HepG2 (cell line): ENCODE measurements at regions not wholly inside any gene's neighbourhood (a gene's known extent, or its start where the extent isn't known, plus 50 kb on each side); places are given as distances from the start of the nearest gene placed in this dataset.

Source experiments
- ATAC-seq: fragments of 200-7000 bp; cut with Tn5 transposase; 3 replicates; pipeline ENCODE4 v1.9.1; 2020; ENCODE audit warnings: mild to moderate bottlenecking, moderate library complexity
- BruUV-seq: library from RNA; stranded (reverse); fragments of 400-500 nt; replicated peaks from 2 replicates; lab custom pipeline; 2021; lab: Mats Ljungman, UMichigan
- CTCF ChIA-PET: fragments of 300-600 bp; formaldehyde crosslinking; extraction: SDS; loops from one replicate; lab custom pipeline; 2021; ENCODE audit warnings: low total read pairs, inconsistent platforms, low intra/inter-chr PET ratio; lab: Yijun Ruan, JAX
- POLR2A ChIA-PET: fragments of 350-600 bp; sonication (Branson Sonifier 250); formaldehyde crosslinking; loops from one replicate; lab custom pipeline; 2020; ENCODE audit warnings: antibody characterized with exemption, inconsistent platforms; lab: Yijun Ruan, JAX
- DNase-seq: peaks from one replicate; pipeline ENCODE4 v3.0.0-alpha.2; 2015; ENCODE audit warnings: low spot score
- FAIRE-seq: peaks from 3 replicates; lab custom pipeline; 2011; peaks lifted over from hg19 to GRCh38; lab: Jason Lieb, UNC
- H2AFZ ChIP-seq: one replicate; pipeline ENCODE4 v1.6.1; 2011; ENCODE audit warnings: low read length, inconsistent platforms
- H3K27ac ChIP-seq: fragments of 300-600 bp; 3 replicates; pipeline ENCODE4 v1.8.0; 2011; ENCODE audit warnings: mixed run types, mild to moderate bottlenecking, mixed read lengths, low read length, inconsistent platforms; ENCODE audit not compliant: insufficient read depth; ENCODE audit errors: extremely low read length
- H3K27me3 ChIP-seq, 2 experiments: fragments of 200-600 bp in 1 of 2; 2 replicates in 1 of 2; 3 replicates in 1 of 2; pipeline versions ENCODE4 v1.6.0 to v1.8.0; 2011; ENCODE audit warnings: low read length in 2 of 2, mild to moderate bottlenecking in 2 of 2, moderate library complexity in 2 of 2, inconsistent platforms in 1 of 2; ENCODE audit not compliant: insufficient read depth in 2 of 2, control insufficient read depth in 1 of 2
- H3K36me3 ChIP-seq, 2 experiments: fragments of 200-600 bp in 1 of 2; replicated peaks in 1 of 2; 2 replicates in 1 of 2; 3 replicates in 1 of 2; pipeline versions ENCODE4 v1.5.1 to v1.8.0; 2011; ENCODE audit warnings: low read length in 2 of 2, inconsistent platforms in 1 of 2; ENCODE audit not compliant: insufficient read depth in 2 of 2, control insufficient read depth in 1 of 2
- H3K4me1 ChIP-seq: 2 replicates; pipeline ENCODE4 v1.5.1; 2012; ENCODE audit warnings: low read length, inconsistent platforms; ENCODE audit not compliant: insufficient read depth
- H3K4me2 ChIP-seq: 2 replicates; pipeline ENCODE4 v1.6.0; 2011; ENCODE audit warnings: low read depth, low read length, inconsistent platforms
- H3K4me3 ChIP-seq, 3 experiments: fragments of 200-600 bp in 1 of 3; sonication (generic), shearing (Covaris generic) in 1 of 3; replicated peaks in 1 of 3; 2 replicates each; pipeline ENCODE4 v1.5.1; 2011 to 2016; ENCODE audit warnings: low read length in 3 of 3, inconsistent platforms in 2 of 3, low read depth in 2 of 3, mild to moderate bottlenecking in 2 of 3, control low read depth in 1 of 3, mixed read lengths in 1 of 3; ENCODE audit not compliant: insufficient read depth in 1 of 3
- H3K79me2 ChIP-seq: one replicate; pipeline ENCODE4 v1.6.1; 2011; ENCODE audit warnings: low read length, inconsistent platforms; ENCODE audit not compliant: insufficient read depth
- H3K9ac ChIP-seq: 2 replicates; pipeline ENCODE4 v1.6.0; 2011; ENCODE audit warnings: mild to moderate bottlenecking, low read depth, low read length, inconsistent platforms; ENCODE audit not compliant: insufficient read depth
- H3K9me3 ChIP-seq: 2 replicates; pipeline ENCODE4 v1.5.1; 2012; ENCODE audit warnings: mild to moderate bottlenecking, low read length
- H4K20me1 ChIP-seq: 2 replicates; pipeline ENCODE4 v1.6.0; 2011; ENCODE audit warnings: inconsistent platforms, mild to moderate bottlenecking, low read length, moderate library complexity; ENCODE audit not compliant: insufficient read depth
- FOXA3 ChIP-seq: IDR thresholded peaks from 2 replicates; pipeline ENCODE4 v1.6.1; 2016; ENCODE audit warnings: missing genetic modification reagents, missing compliant biosample characterization
- HMGA1 ChIP-seq: sonication (generic); formaldehyde crosslinking; conservative IDR thresholded peaks from 2 replicates; pipeline ENCODE4 v1.4.0; 2020; ENCODE audit warnings: missing genetic modification reagents
- ZFY ChIP-seq: sonication (generic); formaldehyde crosslinking; IDR thresholded peaks from 2 replicates; pipeline ENCODE4 v1.4.0; 2020; ENCODE audit warnings: missing genetic modification reagents
- ZNF296 ChIP-seq: sonication (generic); formaldehyde crosslinking; conservative IDR thresholded peaks from 2 replicates; pipeline ENCODE4 v1.5.0; 2020; ENCODE audit warnings: mild to moderate bottlenecking, missing genetic modification reagents
- ZNF646 ChIP-seq: sonication (generic); formaldehyde crosslinking; IDR thresholded peaks from 2 replicates; pipeline ENCODE4 v1.9.0; 2021; ENCODE audit warnings: mild to moderate bottlenecking, missing genetic modification reagents
- ZNF879 ChIP-seq: sonication (generic); formaldehyde crosslinking; IDR thresholded peaks from 2 replicates; pipeline ENCODE4 v1.8.1; 2023; ENCODE audit warnings: missing genetic modification reagents
- WGBS: methylation state at CpG from one replicate; pipeline ENCODE4 v1.1.6; 2017; ENCODE audit warnings: low lambda C conversion rate; 5-methylcytosine and 5-hydroxymethylcytosine counted together
- in situ Hi-C: cut with HindIII; loops from 2 replicates; pipeline ENCODE4 v1.10.0; 2017; ENCODE audit warnings: low pct_unique_long_range_greater_than_20kb; ENCODE audit not compliant: extremely low pct_ligation_motif_present
- intact Hi-C: fragments of 100-400 bp; cut with micrococcal nuclease; formaldehyde crosslinking; loops from one replicate; pipeline ENCODE4 v1.10.0; 2022; ENCODE audit not compliant: unreplicated experiment
- TF ChIP-seq, protein P1 (sequence below): sonication (generic); formaldehyde crosslinking; IDR thresholded peaks from 2 replicates; pipeline ENCODE4 v1.4.0; 2020; ENCODE audit warnings: missing genetic modification reagents
- TF ChIP-seq, protein P2 (sequence below): sonication (generic); formaldehyde crosslinking; IDR thresholded peaks from 2 replicates; pipeline ENCODE4 v1.9.0; 2022; ENCODE audit warnings: missing genetic modification reagents, mild to moderate bottlenecking, borderline replicate concordance

DNA sequence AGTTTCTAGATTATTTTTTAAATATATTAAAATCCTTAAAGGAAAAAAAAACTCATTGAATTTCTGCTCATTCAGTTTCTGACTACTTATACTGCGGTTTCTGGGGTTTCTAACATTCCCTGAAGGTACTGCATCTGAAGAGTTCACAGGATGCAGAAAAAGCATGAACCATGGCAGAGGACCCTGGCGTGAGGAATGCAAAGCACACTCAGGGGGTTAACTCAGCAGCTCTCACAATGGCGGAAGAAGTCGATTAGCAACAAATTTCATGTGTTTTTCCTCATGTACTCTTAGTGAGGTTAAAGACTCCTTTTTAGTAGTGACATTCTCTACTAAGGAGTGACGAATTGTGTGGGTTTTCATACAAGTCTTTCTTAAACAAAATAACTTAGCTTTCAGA is 975.6 kb downstream of the NCAM2 start:
- BruUV-seq: no TSS peak
- ChIA-PET POLR2A (no interaction called here), CTCF (no interaction called here)
- H3K36me3 ChIP-seq: no peaks in the 10 kb centered on the region
- in situ Hi-C loops: no loop called here
- no peak overlapping the region for H3K4me3 ChIP-seq
- ATAC-seq (no peak), FAIRE-seq (no peak), DNase-seq (no peak)
- 21% methylated on average over 5 of the region's 5 CpGs for WGBS
- H3K9ac ChIP-seq: no peak overlapping the region
- H2AFZ ChIP-seq: no peak overlapping the region
- no peaks in the 10 kb centered on the region for H3K4me1 ChIP-seq
- intact Hi-C loops: no loop called here
- no peaks in the 10 kb centered on the region for H3K27me3 ChIP-seq
- H3K27ac ChIP-seq: no peak overlapping the region
- H3K4me2 ChIP-seq: no peak overlapping the region
- H3K79me2 ChIP-seq: no peaks in the 10 kb centered on the region
- peaks cover 85% of the 10 kb centered on the region for H3K9me3 ChIP-seq
- H4K20me1 ChIP-seq: no peaks in the 10 kb centered on the region
- TF ChIP-seq FOXA3 (CRISPR knock-in tag) (no peak), ZNF296 (CRISPR knock-in tag) (no peak), ZNF646 (no peak), ZFY (CRISPR knock-in tag) (no peak), ZNF879 (CRISPR knock-in tag) (no peak), HMGA1 (CRISPR knock-in tag) (no peak)
- TF ChIP-seq, protein P1, sequence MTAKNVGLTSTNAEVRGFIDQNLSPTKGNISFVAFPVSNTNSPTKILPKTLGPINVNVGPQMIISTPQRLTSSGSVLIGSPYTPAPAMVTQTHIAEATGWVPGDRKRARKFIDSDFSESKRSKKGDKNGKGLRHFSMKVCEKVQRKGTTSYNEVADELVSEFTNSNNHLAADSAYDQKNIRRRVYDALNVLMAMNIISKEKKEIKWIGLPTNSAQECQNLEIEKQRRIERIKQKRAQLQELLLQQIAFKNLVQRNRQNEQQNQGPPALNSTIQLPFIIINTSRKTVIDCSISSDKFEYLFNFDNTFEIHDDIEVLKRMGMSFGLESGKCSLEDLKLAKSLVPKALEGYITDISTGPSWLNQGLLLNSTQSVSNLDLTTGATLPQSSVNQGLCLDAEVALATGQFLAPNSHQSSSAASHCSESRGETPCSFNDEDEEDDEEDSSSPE: no peak
- TF ChIP-seq, protein P2, sequence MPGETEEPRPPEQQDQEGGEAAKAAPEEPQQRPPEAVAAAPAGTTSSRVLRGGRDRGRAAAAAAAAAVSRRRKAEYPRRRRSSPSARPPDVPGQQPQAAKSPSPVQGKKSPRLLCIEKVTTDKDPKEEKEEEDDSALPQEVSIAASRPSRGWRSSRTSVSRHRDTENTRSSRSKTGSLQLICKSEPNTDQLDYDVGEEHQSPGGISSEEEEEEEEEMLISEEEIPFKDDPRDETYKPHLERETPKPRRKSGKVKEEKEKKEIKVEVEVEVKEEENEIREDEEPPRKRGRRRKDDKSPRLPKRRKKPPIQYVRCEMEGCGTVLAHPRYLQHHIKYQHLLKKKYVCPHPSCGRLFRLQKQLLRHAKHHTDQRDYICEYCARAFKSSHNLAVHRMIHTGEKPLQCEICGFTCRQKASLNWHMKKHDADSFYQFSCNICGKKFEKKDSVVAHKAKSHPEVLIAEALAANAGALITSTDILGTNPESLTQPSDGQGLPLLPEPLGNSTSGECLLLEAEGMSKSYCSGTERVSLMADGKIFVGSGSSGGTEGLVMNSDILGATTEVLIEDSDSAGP (CRISPR knock-in tag): no peak
